Prostate gland (tissue), 2 donors: ENCODE measurements at regions not wholly inside any gene's neighbourhood (a gene's known extent, or its start where the extent isn't known, plus 50 kb on each side); places are given as distances from the start of the nearest gene placed in this dataset.
A peak's percentile ranks its signal among the peaks of the same experiment; 100 is the strongest.

Experiments used
- DNase-seq: peaks from one replicate; pipeline ENCODE4 v3.0.0-alpha.2; 2019; ENCODE audit warnings: low spot score
- H3K27ac ChIP-seq, 2 donors: fragments of 200-600 bp; sonication (generic); 2 replicates each; pipeline ENCODE4 v1.5.1; 2017 to 2019
- H3K27me3 ChIP-seq: fragments of 200-600 bp; sonication (generic); replicated peaks from 2 replicates; pipeline ENCODE4 v1.5.1; 2019; ENCODE audit not compliant: insufficient read depth
- H3K36me3 ChIP-seq, 2 donors: fragments of 200-600 bp; sonication (generic); 1 replicate in 1 of 2; 2 replicates in 1 of 2; pipeline versions ENCODE4 v1.5.1 to v1.8.1; 2017 to 2019
- H3K4me1 ChIP-seq: fragments of 200-600 bp; sonication (generic); replicated peaks from 2 replicates; pipeline ENCODE4 v1.5.1; 2019
- H3K4me3 ChIP-seq, 2 donors: fragments of 200-600 bp; sonication (generic); 2 replicates each; pipeline ENCODE4 v1.5.1; 2017 to 2019
- H3K9me3 ChIP-seq: fragments of 200-600 bp; sonication (generic); 2 replicates; pipeline ENCODE4 v1.5.1; 2017
- CTCF ChIP-seq, 4 experiments: fragments of 200-600 bp in 2 of 4; fragments of 450-650 bp in 2 of 4; sonication (generic) in 2 of 4; IDR thresholded peaks; 1 replicate in 3 of 4; 2 replicates in 1 of 4; pipeline ENCODE4 v1.5.1; 2016 to 2019; ENCODE audit warnings: antibody characterized with exemption in 4 of 4, mild to moderate bottlenecking in 2 of 4, moderate library complexity in 2 of 4
- POLR2A ChIP-seq: fragments of 450-650 bp; IDR thresholded peaks from one replicate; pipeline ENCODE4 v1.6.1; 2016; ENCODE audit warnings: antibody characterized with exemption, mild to moderate bottlenecking
- POLR2AphosphoS5 ChIP-seq: sonication (generic); formaldehyde crosslinking; IDR thresholded peaks from one replicate; pipeline ENCODE4 v1.6.1; 2017; ENCODE audit warnings: antibody characterized with exemption
- WGBS: methylation state at CpG from one replicate; pipeline ENCODE4 v1.1.5; 2018; 5-methylcytosine and 5-hydroxymethylcytosine counted together
- intact Hi-C: fragments of 100-400 bp; cut with DNase I; formaldehyde crosslinking; loops from one replicate; pipeline ENCODE4 v1.14.2; 2022

GRCh38 chr10:121285406-121286196 is 312.6 kb downstream of the FGFR2 start:
- 21% methylated on average over 5 of the region's 5 CpGs for WGBS
- Histone ChIP-seq H3K9me3 (no peaks in the 10 kb centered on the region), H3K27me3 (no peaks in the 10 kb centered on the region), H3K4me1 (peaks cover 7% of the 10 kb centered on the region), H3K27ac (no peak overlapping the region), H3K36me3 (no peaks in the 10 kb centered on the region), H3K4me3 (no peak overlapping the region)
- intact Hi-C loops: no loop called here
- no peak for DNase-seq
- no peak for TF ChIP-seq POLR2A
- TF ChIP-seq POLR2AphosphoS5: no peak
- no peak for TF ChIP-seq CTCF (IDR thresholded peaks at IDR 0.05)

- peak; percentile 37 for DNase-seq
- H3K4me3 ChIP-seq: no peak overlapping the region
- H3K4me1 ChIP-seq: peaks cover 7% of the 10 kb centered on the region
- intact Hi-C loops: no loop called here
- TF ChIP-seq CTCF (IDR thresholded peaks at IDR 0.05) (no peak), POLR2AphosphoS5 (peak; percentile 54)
- H3K9me3 ChIP-seq: no peaks in the 10 kb centered on the region
- H3K36me3 ChIP-seq: no peaks in the 10 kb centered on the region
- H3K27ac ChIP-seq: no peak overlapping the region
- H3K27me3 ChIP-seq: no peaks in the 10 kb centered on the region
- 29% methylated on average over 1 of the region's 1 CpG for WGBS
Observed at GRCh38 chr10:121288011-121288410, 310.2 kb downstream of the FGFR2 start.

GRCh38 chr10:121288864-121289661 is 309.2 kb downstream of the FGFR2 start:
- H3K27ac ChIP-seq: no peak overlapping the region
- intact Hi-C loops: no loop called here
- 66% methylated on average over 6 of the region's 6 CpGs for WGBS
- no peaks in the 10 kb centered on the region for H3K9me3 ChIP-seq
- H3K36me3 ChIP-seq: no peaks in the 10 kb centered on the region
- H3K4me3 ChIP-seq: no peak overlapping the region
- H3K4me1 ChIP-seq: peaks cover 7% of the 10 kb centered on the region
- no peak for DNase-seq
- TF ChIP-seq CTCF (IDR thresholded peaks at IDR 0.05): no peak
- no peak for TF ChIP-seq POLR2A
- no peak for TF ChIP-seq POLR2AphosphoS5
- no peaks in the 10 kb centered on the region for H3K27me3 ChIP-seq

- TF ChIP-seq POLR2A: no peak
- peaks cover 7% of the 10 kb centered on the region for H3K4me1 ChIP-seq
- 98% methylated on average over 4 of the region's 4 CpGs for WGBS
- no peak overlapping the region for H3K27ac ChIP-seq
- H3K27me3 ChIP-seq: no peaks in the 10 kb centered on the region
- no peaks in the 10 kb centered on the region for H3K9me3 ChIP-seq
- no peak overlapping the region for H3K4me3 ChIP-seq
- intact Hi-C loops: no loop called here
- H3K36me3 ChIP-seq: no peaks in the 10 kb centered on the region
- DNase-seq: no peak
Observed at GRCh38 chr10:121289800-121290199, 308.4 kb downstream of the FGFR2 start.

- DNase-seq: no peak
- 87% methylated on average over 4 of the region's 4 CpGs for WGBS
- Histone ChIP-seq H3K9me3 (no peaks in the 10 kb centered on the region), H3K4me1 (no peaks in the 10 kb centered on the region), H3K4me3 (no peak overlapping the region), H3K27ac (no peak overlapping the region), H3K27me3 (no peaks in the 10 kb centered on the region), H3K36me3 (no peaks in the 10 kb centered on the region)
- TF ChIP-seq CTCF (IDR thresholded peaks at IDR 0.05) (no peak), POLR2A (no peak), POLR2AphosphoS5 (no peak)
- intact Hi-C loops: no loop called here
Observed at GRCh38 chr10:121290674-121291073, 307.6 kb downstream of the FGFR2 start.
